ENCODE measurements at regions not wholly inside any gene's neighbourhood (a gene's known extent, or its start where the extent isn't known, plus 50 kb on each side); places are given as distances from the start of the nearest gene placed in this dataset.
"Not testable (repeated sequence)": the region's sequence is repeated elsewhere in the genome, so short reads cannot be mapped to it uniquely, and the experiment has no call there.

DNA sequence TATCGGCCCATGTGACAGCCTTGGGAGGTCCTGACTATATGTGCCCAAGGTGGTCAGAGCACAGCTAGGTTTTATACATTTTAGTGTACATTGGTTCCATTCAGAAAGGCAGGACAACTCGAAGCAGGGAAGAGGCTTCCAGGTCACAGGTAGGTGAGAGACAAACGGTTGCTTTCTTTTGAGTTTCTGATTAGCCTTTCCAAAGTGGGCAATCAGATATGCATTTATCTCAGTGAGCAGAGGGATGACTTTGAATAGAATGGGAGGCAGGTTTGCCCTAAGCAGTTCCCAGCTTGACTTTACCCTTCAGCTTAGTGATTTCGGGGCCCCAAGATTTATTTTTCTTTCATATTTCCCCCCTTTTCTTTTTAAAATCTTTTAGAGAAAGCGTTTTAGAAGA is 87.6 kb upstream of the PPP2R5C start:
- CTCF ChIA-PET = no interaction called here
- no peak overlapping the region for H3K4me3 Mint-ChIP-seq (ENCODE audit: low read depth, unreplicated experiment)
- peaks cover 3% of the 10 kb centered on the region for H3K9me3 Mint-ChIP-seq (ENCODE audit: low read depth, unreplicated experiment)
- no peaks in the 10 kb centered on the region for H3K36me3 Mint-ChIP-seq (ENCODE audit: insufficient read depth, unreplicated experiment)
- no peak overlapping the region for H3K27ac Mint-ChIP-seq (ENCODE audit: unreplicated experiment)
- peaks cover 12% of the 10 kb centered on the region for H3K27me3 Mint-ChIP-seq (ENCODE audit: unreplicated experiment)
- TF ChIP-seq, protein P1, sequence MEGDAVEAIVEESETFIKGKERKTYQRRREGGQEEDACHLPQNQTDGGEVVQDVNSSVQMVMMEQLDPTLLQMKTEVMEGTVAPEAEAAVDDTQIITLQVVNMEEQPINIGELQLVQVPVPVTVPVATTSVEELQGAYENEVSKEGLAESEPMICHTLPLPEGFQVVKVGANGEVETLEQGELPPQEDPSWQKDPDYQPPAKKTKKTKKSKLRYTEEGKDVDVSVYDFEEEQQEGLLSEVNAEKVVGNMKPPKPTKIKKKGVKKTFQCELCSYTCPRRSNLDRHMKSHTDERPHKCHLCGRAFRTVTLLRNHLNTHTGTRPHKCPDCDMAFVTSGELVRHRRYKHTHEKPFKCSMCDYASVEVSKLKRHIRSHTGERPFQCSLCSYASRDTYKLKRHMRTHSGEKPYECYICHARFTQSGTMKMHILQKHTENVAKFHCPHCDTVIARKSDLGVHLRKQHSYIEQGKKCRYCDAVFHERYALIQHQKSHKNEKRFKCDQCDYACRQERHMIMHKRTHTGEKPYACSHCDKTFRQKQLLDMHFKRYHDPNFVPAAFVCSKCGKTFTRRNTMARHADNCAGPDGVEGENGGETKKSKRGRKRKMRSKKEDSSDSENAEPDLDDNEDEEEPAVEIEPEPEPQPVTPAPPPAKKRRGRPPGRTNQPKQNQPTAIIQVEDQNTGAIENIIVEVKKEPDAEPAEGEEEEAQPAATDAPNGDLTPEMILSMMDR (IDR thresholded peaks at IDR 0.05; ENCODE audit: unreplicated experiment) = no peak
- no peak for DNase-seq
- no TSS peak for BruUV-seq (replicated peaks)
- intact Hi-C loops (cut with micrococcal nuclease; ENCODE audit: unreplicated experiment) = no loop called here
- peaks cover 8% of the 10 kb centered on the region for H3K4me1 Mint-ChIP-seq (ENCODE audit: low read depth, unreplicated experiment)

DNA sequence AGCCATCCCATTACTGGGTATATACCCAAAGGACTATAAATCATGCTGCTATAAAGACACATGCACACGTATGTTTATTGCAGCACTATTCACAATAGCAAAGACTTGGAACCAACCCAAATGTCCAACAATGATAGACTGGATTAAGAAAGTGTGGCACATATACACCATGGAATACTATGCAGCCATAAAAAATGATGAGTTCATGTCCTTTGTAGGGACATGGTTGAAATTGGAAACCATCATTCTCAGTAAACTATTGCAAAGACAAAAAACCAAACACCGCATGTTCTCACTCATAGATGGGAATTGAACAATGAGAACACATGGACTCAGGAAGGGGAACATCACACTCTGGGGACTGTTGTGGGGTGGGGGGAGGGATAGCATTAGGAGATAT is 85.7 kb upstream of the PPP2R5C start:
- CTCF ChIA-PET; DNase-seq; intact Hi-C loops (cut with micrococcal nuclease; ENCODE audit: unreplicated experiment); BruUV-seq (replicated peaks); H3K9me3 Mint-ChIP-seq (ENCODE audit: low read depth, unreplicated experiment); H3K27ac Mint-ChIP-seq (ENCODE audit: unreplicated experiment); H3K4me1 Mint-ChIP-seq (ENCODE audit: low read depth, unreplicated experiment); H3K4me3 Mint-ChIP-seq (ENCODE audit: low read depth, unreplicated experiment); H3K27me3 Mint-ChIP-seq (ENCODE audit: unreplicated experiment); H3K36me3 Mint-ChIP-seq (ENCODE audit: insufficient read depth, unreplicated experiment): not testable (repeated sequence)

DNA sequence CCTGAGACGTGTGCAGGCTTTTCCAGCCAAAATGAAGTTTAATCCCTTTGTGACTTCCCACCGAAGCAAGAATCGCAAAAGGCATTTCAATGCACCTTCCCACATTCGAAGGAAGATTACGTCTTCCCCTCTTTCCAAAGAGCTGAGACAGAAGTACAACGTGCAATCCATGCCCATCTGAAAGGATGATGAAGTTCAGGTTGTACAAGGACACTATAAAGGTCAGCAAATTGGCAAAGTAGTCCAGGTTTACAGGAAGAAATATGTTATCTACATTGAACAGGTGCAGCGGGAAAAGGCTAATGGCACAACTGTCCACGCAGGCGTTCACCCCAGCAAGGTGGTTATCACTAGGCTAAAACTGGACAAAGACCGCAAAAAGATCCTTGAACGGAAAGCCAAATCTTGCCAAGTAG is 83.6 kb upstream of the PPP2R5C start:
- H3K9me3 Mint-ChIP-seq (ENCODE audit: low read depth, unreplicated experiment); H3K27ac Mint-ChIP-seq (ENCODE audit: unreplicated experiment); H3K36me3 Mint-ChIP-seq (ENCODE audit: insufficient read depth, unreplicated experiment); H3K4me1 Mint-ChIP-seq (ENCODE audit: low read depth, unreplicated experiment); intact Hi-C loops (cut with micrococcal nuclease; ENCODE audit: unreplicated experiment); H3K4me3 Mint-ChIP-seq (ENCODE audit: low read depth, unreplicated experiment); CTCF ChIA-PET; BruUV-seq (replicated peaks); DNase-seq; H3K27me3 Mint-ChIP-seq (ENCODE audit: unreplicated experiment): not testable (repeated sequence)

DNA sequence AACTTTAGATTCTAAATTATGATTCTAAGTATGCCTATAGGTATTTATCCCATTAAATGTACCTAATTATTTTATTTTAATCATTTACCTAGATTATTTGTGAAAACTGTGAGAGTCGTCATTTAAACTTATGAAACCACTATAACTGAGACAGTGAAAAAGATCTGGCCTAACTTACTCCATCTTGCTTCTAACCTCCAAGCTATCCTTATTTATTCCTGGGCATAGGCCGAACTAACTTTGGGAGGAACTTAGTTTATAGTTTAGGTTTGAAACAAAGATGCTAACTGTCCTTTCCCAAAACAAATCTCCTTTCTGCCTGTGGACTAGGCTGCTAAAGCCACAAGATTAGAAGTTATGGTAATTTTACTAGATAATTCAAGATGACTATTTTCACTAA is 79.7 kb upstream of the PPP2R5C start:
- H3K4me3 Mint-ChIP-seq (ENCODE audit: low read depth, unreplicated experiment) = no peak overlapping the region
- H3K27ac Mint-ChIP-seq (ENCODE audit: unreplicated experiment) = no peak overlapping the region
- H3K4me1 Mint-ChIP-seq (ENCODE audit: low read depth, unreplicated experiment) = no peaks in the 10 kb centered on the region
- TF ChIP-seq, protein P1 (IDR thresholded peaks at IDR 0.05; ENCODE audit: unreplicated experiment) = no peak
- no peaks in the 10 kb centered on the region for H3K9me3 Mint-ChIP-seq (ENCODE audit: low read depth, unreplicated experiment)
- no peaks in the 10 kb centered on the region for H3K36me3 Mint-ChIP-seq (ENCODE audit: insufficient read depth, unreplicated experiment)
- DNase-seq = no peak
- intact Hi-C loops (cut with micrococcal nuclease; ENCODE audit: unreplicated experiment) = no loop called here
- CTCF ChIA-PET = no interaction called here
- no peaks in the 10 kb centered on the region for H3K27me3 Mint-ChIP-seq (ENCODE audit: unreplicated experiment)
- no TSS peak for BruUV-seq (replicated peaks)

DNA sequence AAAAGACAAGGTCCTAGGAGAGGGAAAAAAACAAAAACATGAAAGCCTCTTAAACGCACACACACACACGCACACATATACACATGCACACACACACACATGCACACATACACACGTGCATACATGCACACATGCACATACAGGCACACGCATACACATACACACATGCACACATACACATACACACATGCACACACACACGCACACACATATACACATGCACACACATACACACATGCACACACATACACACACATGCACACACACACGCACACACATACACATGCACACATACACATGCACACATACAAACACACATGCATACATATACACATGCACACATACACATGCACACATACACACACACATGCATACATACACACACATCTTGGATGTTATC is 78.1 kb upstream of the PPP2R5C start:
- Mint-ChIP-seq H3K4me1 (ENCODE audit: low read depth, unreplicated experiment) (no peaks in the 10 kb centered on the region), H3K4me3 (ENCODE audit: low read depth, unreplicated experiment) (no peak overlapping the region), H3K36me3 (ENCODE audit: insufficient read depth, unreplicated experiment) (no peaks in the 10 kb centered on the region), H3K27ac (ENCODE audit: unreplicated experiment) (no peak overlapping the region), H3K27me3 (ENCODE audit: unreplicated experiment) (no peaks in the 10 kb centered on the region), H3K9me3 (ENCODE audit: low read depth, unreplicated experiment) (no peaks in the 10 kb centered on the region)
- no TSS peak for BruUV-seq (replicated peaks)
- intact Hi-C loops (cut with micrococcal nuclease; ENCODE audit: unreplicated experiment) = no loop called here
- DNase-seq = no peak
- CTCF ChIA-PET = no interaction called here
- TF ChIP-seq, protein P1 (IDR thresholded peaks at IDR 0.05; ENCODE audit: unreplicated experiment) = no peak
